GM21447 (cell line): ENCODE measurements at regions not wholly inside any gene's neighbourhood (a gene's known extent, or its start where the extent isn't known, plus 50 kb on each side); places are given as distances from the start of the nearest gene placed in this dataset.
"Not testable (repeated sequence)": the region's sequence is repeated elsewhere in the genome, so short reads cannot be mapped to it uniquely, and the experiment has no call there.

ENCODE experiments used
- ATAC-seq: cut with Tn5 transposase; IDR thresholded peaks from one replicate; pipeline ENCODE4 v1.9.1; 2021; ENCODE audit not compliant: unreplicated experiment

DNA sequence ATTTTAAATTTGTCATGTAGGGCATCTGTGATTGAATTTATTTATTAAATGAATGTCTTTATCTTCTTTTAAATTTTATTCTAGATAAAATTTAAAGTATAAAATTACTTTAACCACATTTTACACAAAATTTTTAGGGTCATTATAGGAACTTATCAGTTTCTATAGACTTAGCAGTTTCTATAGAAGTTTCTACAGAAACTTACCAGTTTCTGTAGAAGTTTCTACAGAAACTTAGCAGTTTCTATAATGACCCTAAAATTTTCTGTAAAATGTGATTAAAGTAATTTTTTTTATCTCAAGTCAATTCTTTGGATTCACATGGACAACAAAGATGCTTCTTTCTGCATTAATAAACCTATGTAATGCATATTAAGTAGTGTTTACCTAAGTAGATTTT lies 565.9 kb upstream of the TECRL start:
- ATAC-seq: no peak

- no peak for ATAC-seq
Measured at GRCh38 chr4:64969081-64969480, 559.8 kb upstream of the TECRL start.

GRCh38 chr4:64967286-64967685 lies 558.0 kb upstream of the TECRL start:
- no peak for ATAC-seq

DNA sequence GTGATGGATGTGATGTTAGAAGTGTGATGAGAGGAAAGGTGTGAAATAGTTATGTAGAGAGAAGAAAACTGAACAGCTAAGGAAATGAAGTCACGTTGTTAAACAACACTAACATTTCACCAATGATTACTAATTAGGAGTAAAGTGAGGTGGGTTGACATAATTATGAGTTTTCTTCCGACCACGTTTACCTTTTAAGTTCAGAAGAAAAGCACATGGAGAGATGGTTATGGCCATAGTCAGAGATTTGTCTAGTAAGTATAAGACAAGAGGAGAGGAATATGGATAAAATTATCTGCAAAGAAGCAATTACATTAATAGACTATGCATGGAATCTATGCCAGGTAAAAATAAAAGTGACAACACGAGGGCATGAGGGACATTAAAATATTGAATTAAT lies 551.3 kb upstream of the TECRL start:
- no peak for ATAC-seq

DNA sequence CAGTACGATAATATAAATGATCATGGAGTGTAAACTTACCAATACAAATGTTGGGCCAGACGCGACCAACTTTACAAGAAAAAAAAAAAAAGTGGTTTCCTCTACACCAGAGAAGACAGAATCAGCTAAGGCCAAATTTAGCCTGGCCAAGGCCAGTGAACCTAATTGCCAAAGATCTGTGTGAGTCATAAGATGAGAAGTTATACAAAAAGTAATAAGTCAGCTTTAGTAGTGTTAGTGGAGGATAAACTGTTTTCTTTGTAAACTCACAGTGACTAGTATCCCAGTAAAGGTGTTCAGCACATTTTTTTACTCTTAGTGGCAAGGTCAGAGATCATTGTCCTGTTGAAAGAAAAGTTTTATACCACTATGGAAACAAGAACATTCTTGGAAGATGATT lies 531.4 kb upstream of the TECRL start:
- no peak for ATAC-seq

- no peak for ATAC-seq
Measured at GRCh38 chr4:64935469-64936001, 526.3 kb upstream of the TECRL start.

DNA sequence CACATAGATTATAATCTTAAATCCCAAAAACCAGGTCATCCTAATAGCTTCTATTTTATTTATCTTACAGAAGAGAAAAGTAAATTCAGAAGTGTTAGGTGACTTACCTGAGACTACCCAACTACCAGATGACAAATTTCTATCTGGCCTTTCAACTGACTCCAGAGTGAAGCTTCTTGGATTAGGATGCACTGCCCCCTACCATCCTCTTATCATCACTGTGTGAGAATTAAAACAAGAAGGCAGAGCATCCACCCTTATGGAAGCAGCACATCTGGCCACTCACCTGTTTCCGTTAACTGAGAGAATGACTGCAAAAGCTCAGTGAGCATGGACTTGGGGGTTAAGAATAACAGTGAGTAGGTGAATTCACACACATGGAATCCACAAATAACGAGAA lies 502.6 kb upstream of the TECRL start:
- ATAC-seq: no peak

GRCh38 chr4:64903986-64904385 lies 494.7 kb upstream of the TECRL start:
- ATAC-seq: no peak

GRCh38 chr4:64899563-64899962 lies 490.3 kb upstream of the TECRL start:
- no peak for ATAC-seq

DNA sequence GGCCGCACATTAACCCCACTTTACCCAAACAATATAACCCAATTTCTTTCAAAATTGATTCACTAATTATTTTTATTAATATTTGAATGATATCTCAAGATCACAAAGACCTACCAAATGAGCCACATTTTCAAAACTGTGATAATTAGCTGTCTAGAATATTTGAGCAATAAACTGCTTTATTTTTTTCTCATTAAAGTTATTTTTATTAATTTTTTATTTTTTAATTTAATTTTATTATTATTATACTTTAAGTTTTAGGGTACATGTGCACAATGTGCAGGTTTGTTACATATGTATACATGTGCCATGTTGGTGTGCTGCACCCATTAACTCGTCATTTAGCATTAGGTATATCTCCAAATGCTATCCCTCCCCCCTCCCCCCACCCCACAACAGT lies 489.8 kb upstream of the TECRL start:
- not testable (repeated sequence) for ATAC-seq

DNA sequence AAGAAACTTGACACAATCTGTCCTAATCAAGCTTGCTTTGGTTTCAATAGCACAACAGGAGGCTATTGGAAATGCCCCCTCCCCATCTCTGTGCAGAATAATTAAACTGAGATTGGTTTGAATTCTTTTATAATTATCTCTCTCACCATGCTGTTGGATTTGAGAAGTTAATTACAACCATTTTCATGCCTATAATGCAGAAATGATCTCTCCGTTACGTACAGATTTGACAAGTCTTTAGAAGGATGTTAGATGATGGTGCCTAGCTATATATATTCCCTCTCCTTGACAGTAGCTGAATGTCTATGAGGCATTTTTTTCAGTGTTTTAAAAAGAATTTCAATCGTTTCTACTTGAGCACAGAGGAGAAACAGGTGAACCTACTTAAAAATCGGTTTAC lies 488.4 kb upstream of the TECRL start:
- ATAC-seq: no peak

DNA sequence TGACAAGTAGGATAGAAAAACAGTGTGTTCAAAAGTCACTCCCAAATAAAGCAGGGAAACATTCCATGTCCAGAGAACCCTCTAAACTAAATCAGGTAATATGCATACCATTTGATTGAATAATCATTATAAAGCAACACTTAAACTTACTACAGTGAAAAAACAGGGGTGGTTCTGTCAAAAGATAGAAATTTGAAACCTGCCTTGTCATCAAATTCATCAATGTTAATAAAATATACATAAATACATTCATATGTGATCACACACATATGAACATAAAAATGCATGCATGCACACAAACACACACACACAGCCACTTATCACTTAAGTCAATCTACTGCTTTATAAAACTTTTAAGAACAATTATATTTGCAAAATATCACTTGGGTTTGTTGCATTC lies 485.8 kb upstream of the TECRL start:
- no peak for ATAC-seq

DNA sequence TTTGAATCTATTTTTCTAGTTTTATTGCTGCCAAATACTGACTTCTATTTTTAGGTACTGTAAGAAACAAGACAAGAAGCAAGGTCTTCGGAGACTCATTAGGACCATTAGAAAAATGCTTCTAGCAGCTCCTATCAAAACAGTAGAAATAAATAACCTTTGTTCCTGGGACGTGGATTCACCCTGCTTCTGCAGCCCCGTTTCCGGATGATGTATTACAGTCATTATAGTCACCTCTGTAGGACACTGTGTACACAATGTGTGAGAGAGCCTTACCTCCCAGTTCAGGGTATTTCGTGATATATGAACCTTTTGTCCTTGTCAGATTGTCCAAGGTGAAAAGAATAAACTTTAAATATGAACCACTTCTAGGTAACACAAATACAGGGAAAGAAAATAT lies 484.0 kb upstream of the TECRL start:
- no peak for ATAC-seq

GRCh38 chr4:64889906-64890610 lies 480.8 kb upstream of the TECRL start:
- ATAC-seq: no peak

DNA sequence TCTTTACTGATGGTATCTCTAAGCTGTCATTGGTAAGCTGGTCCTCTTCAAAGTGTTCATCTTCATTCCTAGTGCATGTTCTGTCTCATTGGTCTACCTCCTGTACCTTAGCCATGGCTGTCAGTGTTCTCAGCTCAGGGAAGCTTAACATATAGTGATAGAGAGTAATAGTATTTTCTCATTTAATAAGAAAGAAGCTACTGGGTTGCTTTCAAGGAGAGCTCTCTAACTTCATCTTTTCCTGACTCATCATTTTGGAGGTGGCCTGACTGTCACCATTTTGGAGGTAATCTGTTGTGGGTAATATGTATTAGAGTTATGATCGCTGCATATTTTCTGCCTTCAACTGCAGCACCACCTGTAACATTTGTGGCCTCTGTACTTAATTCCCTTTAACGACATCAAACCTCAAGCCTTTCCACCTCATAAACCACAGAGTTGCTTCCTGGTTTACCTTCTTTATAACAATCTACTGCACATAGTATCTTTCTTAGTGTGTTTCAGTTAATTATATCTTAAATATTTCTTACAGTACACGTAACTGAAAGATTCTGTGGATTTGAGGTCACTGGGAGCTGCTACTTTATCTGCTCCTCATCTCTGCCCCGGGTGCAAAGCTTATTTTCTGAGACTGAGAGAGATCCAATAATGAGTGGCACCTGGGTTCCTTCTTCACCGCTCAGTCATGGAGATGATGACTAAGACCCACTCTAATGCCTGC lies 474.0 kb upstream of the TECRL start:
- ATAC-seq: no peak

DNA sequence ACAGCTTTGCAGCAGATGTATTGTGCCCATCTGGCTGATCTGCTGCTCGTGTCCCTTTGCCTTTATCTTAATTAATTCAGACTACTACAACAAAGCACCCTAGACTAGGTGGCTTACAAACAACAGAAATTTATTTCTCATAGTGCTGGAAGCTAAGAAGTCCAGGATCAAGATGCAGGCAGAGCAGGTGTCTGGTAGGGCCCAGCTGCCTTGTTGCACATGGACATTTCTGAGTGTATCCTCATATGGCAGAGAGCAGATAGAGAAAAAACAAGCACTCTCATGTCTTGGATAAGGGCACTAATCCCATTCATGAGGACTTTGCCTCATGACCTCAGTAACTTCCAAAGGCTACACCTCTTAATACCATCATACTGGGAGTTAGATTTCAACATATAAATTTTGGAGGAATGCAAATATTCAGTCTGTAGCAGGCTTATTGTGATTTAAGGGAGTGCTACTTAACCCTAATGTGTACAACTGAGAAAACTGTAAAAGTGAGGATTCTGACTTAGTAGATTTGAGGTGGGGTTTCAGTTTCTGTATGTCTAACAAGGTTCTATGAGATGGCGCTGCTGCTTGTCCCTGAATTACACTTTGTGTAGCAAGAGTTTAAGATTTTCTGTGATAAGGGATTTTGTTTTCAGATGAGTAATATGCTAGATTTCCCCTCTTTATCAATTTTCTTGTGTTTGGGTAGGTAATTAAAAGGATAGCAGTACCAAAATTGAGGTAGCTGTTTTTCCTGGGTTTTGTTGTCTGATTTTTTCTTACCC lies 473.2 kb upstream of the TECRL start:
- no peak for ATAC-seq

GRCh38 chr4:64880557-64880956 lies 471.3 kb upstream of the TECRL start:
- no peak for ATAC-seq

DNA sequence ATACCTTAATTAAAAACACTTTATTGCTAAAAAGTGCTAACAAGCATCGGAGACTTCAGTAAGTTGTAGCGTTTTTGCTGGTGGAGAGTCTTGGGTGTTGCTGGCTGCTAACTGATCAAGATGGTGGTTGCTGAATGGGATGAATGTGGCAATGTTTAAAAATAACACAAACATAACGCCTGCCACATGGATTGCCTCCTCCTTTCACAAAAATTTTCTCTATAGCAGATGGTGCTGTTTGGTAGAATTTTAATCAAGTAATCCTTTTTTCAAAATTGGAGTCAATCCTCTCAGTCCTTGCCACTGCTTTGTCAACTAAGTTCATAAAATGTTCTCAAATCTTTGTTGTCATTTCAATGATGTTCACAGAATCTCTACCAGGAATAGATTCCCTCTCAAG lies 466.8 kb upstream of the TECRL start:
- no peak for ATAC-seq

DNA sequence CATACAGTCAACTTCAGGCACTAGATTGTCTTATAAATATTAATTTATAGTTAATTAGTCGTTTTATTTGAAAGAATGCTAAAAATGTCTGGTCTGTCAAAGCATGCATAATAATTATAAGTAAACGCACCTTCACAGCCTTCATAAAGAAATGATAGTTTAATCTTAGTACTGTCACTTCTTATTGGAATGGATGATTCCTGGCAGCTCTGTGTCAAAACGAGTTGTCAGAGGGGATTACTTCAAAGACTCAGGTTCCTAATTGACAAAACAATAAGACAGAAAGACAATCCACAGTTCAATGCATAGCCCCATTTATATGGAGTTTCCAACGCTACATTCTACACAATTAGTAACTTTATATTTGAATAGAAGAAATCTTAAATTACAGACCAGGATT lies 461.3 kb upstream of the TECRL start:
- no peak for ATAC-seq

- ATAC-seq: no peak
Measured at GRCh38 chr4:64857815-64858214, 448.6 kb upstream of the TECRL start.

GRCh38 chr4:64857198-64857597 lies 447.9 kb upstream of the TECRL start:
- ATAC-seq: no peak

GRCh38 chr4:64846417-64846816 lies 437.2 kb upstream of the TECRL start:
- no peak for ATAC-seq
